ENCODE measurements at regions not wholly inside any gene's neighbourhood (a gene's known extent, or its start where the extent isn't known, plus 50 kb on each side); places are given as distances from the start of the nearest gene placed in this dataset.

DNA sequence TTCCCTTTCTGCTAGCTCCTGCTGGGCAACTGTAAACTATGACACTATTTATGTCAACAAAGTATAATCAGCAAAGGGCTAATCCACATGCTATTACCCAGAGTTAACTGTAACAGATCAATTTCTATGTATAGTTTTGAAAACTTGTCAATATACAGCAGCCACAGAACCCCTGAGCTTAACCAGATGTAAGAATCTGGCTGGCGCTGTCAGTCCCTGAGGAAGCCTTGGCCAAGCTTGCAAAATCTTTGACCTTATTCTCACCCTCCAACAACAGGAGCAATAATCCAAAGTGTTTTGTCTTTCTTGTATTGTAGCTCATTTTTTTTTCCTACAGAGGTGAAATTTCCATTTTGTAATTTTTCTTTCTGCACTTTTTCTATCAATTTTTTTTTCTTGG lies 1230.1 kb upstream of the SLC10A2 start:
- Histone ChIP-seq H3K9me2 (ENCODE audit: insufficient read depth) (no peaks in the 10 kb centered on the region), H3K79me2 (replicated peaks; ENCODE audit: insufficient read depth) (no peaks in the 10 kb centered on the region), H3K27me3 (ENCODE audit: insufficient read depth) (no peaks in the 10 kb centered on the region), H3K4me3 (no peak overlapping the region), H4K20me1 (replicated peaks; ENCODE audit: insufficient read depth) (no peaks in the 10 kb centered on the region), H3K4me2 (no peak overlapping the region), H3K4me1 (ENCODE audit: insufficient read depth) (no peaks in the 10 kb centered on the region), H3F3A (replicated peaks; ENCODE audit: low read depth) (no peaks in the 10 kb centered on the region), H2AFZ (peak overlapping the region; percentile 56), H3K27ac (ENCODE audit: low read depth) (no peak overlapping the region), H3K36me3 (ENCODE audit: insufficient read depth) (no peaks in the 10 kb centered on the region)
- peaks cover 4% of the 10 kb centered on the region; the same call in 1 of the 3 replicates for H3K4me1 Mint-ChIP-seq
- no peak for ATAC-seq
- no peaks in the 10 kb centered on the region for H3K36me3 Mint-ChIP-seq (ENCODE audit: low read depth)
- no peak for DNase-seq (ENCODE audit: low spot score)
- H3K27ac Mint-ChIP-seq = no peak overlapping the region
- H3K27me3 Mint-ChIP-seq (ENCODE audit: insufficient read depth, low read depth, poor library complexity) = no peaks in the 10 kb centered on the region
- TF ChIP-seq EZH2 (IDR thresholded peaks at IDR 0.05; ENCODE audit: low read depth, unreplicated experiment) = no peak
- no peak for TF ChIP-seq CREB1 (CRISPR knock-in tag; IDR thresholded peaks at IDR 0.05; ENCODE audit: low read depth)
- no peak for TF ChIP-seq ZNF114 (CRISPR knock-in tag; IDR thresholded peaks at IDR 0.05)
- TF ChIP-seq ZNF331 (CRISPR knock-in tag; IDR thresholded peaks at IDR 0.05; ENCODE audit: low read depth) = no peak
- TF ChIP-seq ZNF462 (CRISPR knock-in tag; IDR thresholded peaks at IDR 0.05) = no peak
- TF ChIP-seq REST (IDR thresholded peaks at IDR 0.05; ENCODE audit: unreplicated experiment) = no peak
- TF ChIP-seq JUNB (IDR thresholded peaks at IDR 0.05; ENCODE audit: unreplicated experiment) = no peak
- TF ChIP-seq CTCF (conservative IDR thresholded peaks at IDR 0.05; ENCODE audit: low read depth in 2 of 2) = no peak
- H3K4me3 Mint-ChIP-seq = no peak overlapping the region
- H3K9me3 Mint-ChIP-seq = no peaks in the 10 kb centered on the region

All from GM23338 (cell line).